Endometrium (tissue), 2 donors: ENCODE measurements at regions not wholly inside any gene's neighbourhood (a gene's known extent, or its start where the extent isn't known, plus 50 kb on each side); places are given as distances from the start of the nearest gene placed in this dataset.

Source experiments
- FAIRE-seq: peaks from 2 replicates; lab custom pipeline; 2012; peaks lifted over from hg19 to GRCh38; lab: Jason Lieb, UNC
- donor health status: control.
- donor health status: control.

- FAIRE-seq: no peak
These were observed 921.8 kb downstream of the UQCRFS1 start for GRCh38 chr19:28290963-28291657.

- FAIRE-seq: peak; percentile 90
These were observed 923.5 kb downstream of the UQCRFS1 start for GRCh38 chr19:28289295-28290063.

GRCh38 chr19:28288572-28289264, 924.2 kb downstream of the UQCRFS1 start:
- FAIRE-seq: no peak

GRCh38 chr19:28285917-28286316, 927.0 kb downstream of the UQCRFS1 start:
- no peak for FAIRE-seq

GRCh38 chr19:28285078-28285477, 927.9 kb downstream of the UQCRFS1 start:
- no peak for FAIRE-seq

- FAIRE-seq: no peak
These were observed 928.6 kb downstream of the UQCRFS1 start for GRCh38 chr19:28284389-28284788.

GRCh38 chr19:28283592-28283991, 929.4 kb downstream of the UQCRFS1 start:
- no peak for FAIRE-seq

GRCh38 chr19:28281676-28282075, 931.3 kb downstream of the UQCRFS1 start:
- FAIRE-seq: no peak

GRCh38 chr19:28264556-28264955, 948.4 kb downstream of the UQCRFS1 start:
- no peak for FAIRE-seq

GRCh38 chr19:28258829-28259228, 954.1 kb downstream of the UQCRFS1 start:
- FAIRE-seq: no peak

- FAIRE-seq: no peak
These were observed 955.6 kb downstream of the UQCRFS1 start for GRCh38 chr19:28257396-28257795.

GRCh38 chr19:28247243-28247642, 965.7 kb downstream of the UQCRFS1 start:
- no peak for FAIRE-seq

- no peak for FAIRE-seq
These were observed 967.0 kb downstream of the UQCRFS1 start for GRCh38 chr19:28245937-28246336.

- no peak for FAIRE-seq
These were observed 968.0 kb downstream of the UQCRFS1 start for GRCh38 chr19:28244966-28245365.

- no peak for FAIRE-seq
These were observed 970.5 kb downstream of the UQCRFS1 start for GRCh38 chr19:28242317-28242927.

- no peak for FAIRE-seq
These were observed 973.7 kb downstream of the UQCRFS1 start for GRCh38 chr19:28239270-28239669.

- no peak for FAIRE-seq
These were observed 974.6 kb downstream of the UQCRFS1 start for GRCh38 chr19:28238270-28238820.

GRCh38 chr19:28235606-28236125, 977.3 kb downstream of the UQCRFS1 start:
- FAIRE-seq: no peak

- FAIRE-seq: no peak
These were observed 978.3 kb downstream of the UQCRFS1 start for GRCh38 chr19:28234637-28235036.

GRCh38 chr19:28228854-28229253, 984.1 kb downstream of the UQCRFS1 start:
- no peak for FAIRE-seq

- no peak for FAIRE-seq
These were observed 988.5 kb downstream of the UQCRFS1 start for GRCh38 chr19:28224441-28224840.

GRCh38 chr19:28221736-28222135, 991.2 kb downstream of the UQCRFS1 start:
- FAIRE-seq: no peak
